MM.1S (cell line): ENCODE measurements at regions not wholly inside any gene's neighbourhood (a gene's known extent, or its start where the extent isn't known, plus 50 kb on each side); places are given as distances from the start of the nearest gene placed in this dataset.

Experiments
- CTCF ChIP-seq: fragments of 300-600 bp; sonication (generic); IDR thresholded peaks from 2 replicates; pipeline ENCODE4 v1.5.1; 2016; ENCODE audit warnings: antibody characterized with exemption, low read length, mixed read lengths
- EZH2 ChIP-seq: fragments of 300-600 bp; sonication (generic); optimal IDR thresholded peaks from 2 replicates; pipeline ENCODE3; 2017; ENCODE audit warnings: low read depth, mild to moderate bottlenecking, antibody characterized with exemption, low read length, mixed read lengths
- EZH2phosphoT487 ChIP-seq: fragments of 300-600 bp; sonication (generic); IDR thresholded peaks from 2 replicates; pipeline ENCODE4 v1.6.1; 2018; ENCODE audit warnings: antibody characterized with exemption, low read length

- TF ChIP-seq CTCF, result no peak
- TF ChIP-seq EZH2, result no peak
- no peak for TF ChIP-seq EZH2phosphoT487
These were observed 1632.3 kb upstream of the B3GALT2 start for GRCh38 chr1:194818674-194819073.
